ENCODE measurements at regions not wholly inside any gene's neighbourhood (a gene's known extent, or its start where the extent isn't known, plus 50 kb on each side); places are given as distances from the start of the nearest gene placed in this dataset.

- TF ChIP-seq CTCF (IDR thresholded peaks at IDR 0.05) = no peak
- DNase-seq (ENCODE audit: low spot score) = no peak
These were observed 482.2 kb upstream of the PDZRN3 start for GRCh38 chr3:74106925-74107324.

GRCh38 chr3:74091204-74091603 is 466.5 kb upstream of the PDZRN3 start:
- Histone ChIP-seq H3K36me3 (no peaks in the 10 kb centered on the region), H3K4me1 (no peaks in the 10 kb centered on the region), H3K27ac (no peak overlapping the region), H3K4me3 (no peak overlapping the region), H3K27me3 (no peaks in the 10 kb centered on the region), H3K9me3 (no peaks in the 10 kb centered on the region)
- no peak for DNase-seq (ENCODE audit: low spot score)
- TF ChIP-seq CTCF (IDR thresholded peaks at IDR 0.05) = no peak

More at GRCh38 chr3:74106925-74107324, 482.2 kb upstream of the PDZRN3 start:
- no peaks in the 10 kb centered on the region for H3K27me3 ChIP-seq
- H3K36me3 ChIP-seq = no peaks in the 10 kb centered on the region
- no peak overlapping the region for H3K4me3 ChIP-seq
- H3K4me1 ChIP-seq = no peaks in the 10 kb centered on the region
- no peak overlapping the region for H3K27ac ChIP-seq
- H3K9me3 ChIP-seq = no peaks in the 10 kb centered on the region

- no peak for TF ChIP-seq CTCF (IDR thresholded peaks at IDR 0.05)
- Histone ChIP-seq H3K27ac (no peak overlapping the region), H3K4me3 (no peak overlapping the region), H3K9me3 (no peaks in the 10 kb centered on the region), H3K4me1 (no peaks in the 10 kb centered on the region), H3K36me3 (no peaks in the 10 kb centered on the region), H3K27me3 (no peaks in the 10 kb centered on the region)
- no peak for DNase-seq (ENCODE audit: low spot score)
These were observed 465.1 kb upstream of the PDZRN3 start for GRCh38 chr3:74089814-74090213.

GRCh38 chr3:74080056-74080461 is 455.3 kb upstream of the PDZRN3 start:
- DNase-seq (ENCODE audit: low spot score) = no peak
- H3K9me3 ChIP-seq = no peaks in the 10 kb centered on the region
- no peaks in the 10 kb centered on the region for H3K4me1 ChIP-seq
- H3K27ac ChIP-seq = no peak overlapping the region
- H3K27me3 ChIP-seq = no peaks in the 10 kb centered on the region
- TF ChIP-seq CTCF (IDR thresholded peaks at IDR 0.05) = no peak
- no peak overlapping the region for H3K4me3 ChIP-seq
- H3K36me3 ChIP-seq = no peaks in the 10 kb centered on the region

- H3K27ac ChIP-seq = no peak overlapping the region
- no peaks in the 10 kb centered on the region for H3K4me1 ChIP-seq
- no peaks in the 10 kb centered on the region for H3K27me3 ChIP-seq
- DNase-seq (ENCODE audit: low spot score) = no peak
- H3K36me3 ChIP-seq = no peaks in the 10 kb centered on the region
- H3K4me3 ChIP-seq = no peak overlapping the region
- no peaks in the 10 kb centered on the region for H3K9me3 ChIP-seq
- no peak for TF ChIP-seq CTCF (IDR thresholded peaks at IDR 0.05)
These were observed 450.5 kb upstream of the PDZRN3 start for GRCh38 chr3:74075241-74075640.

GRCh38 chr3:74074700-74075099 is 450.0 kb upstream of the PDZRN3 start:
- H3K4me1 ChIP-seq = no peaks in the 10 kb centered on the region
- H3K27me3 ChIP-seq = no peaks in the 10 kb centered on the region
- no peak for DNase-seq (ENCODE audit: low spot score)
- no peak overlapping the region for H3K4me3 ChIP-seq
- TF ChIP-seq CTCF (IDR thresholded peaks at IDR 0.05) = no peak
- H3K9me3 ChIP-seq = no peaks in the 10 kb centered on the region
- H3K36me3 ChIP-seq = no peaks in the 10 kb centered on the region
- no peak overlapping the region for H3K27ac ChIP-seq
